Aorta (tissue), 5 donors: ENCODE measurements at regions not wholly inside any gene's neighbourhood (a gene's known extent, or its start where the extent isn't known, plus 50 kb on each side); places are given as distances from the start of the nearest gene placed in this dataset.

Source experiments
- ATAC-seq: fragments of 200-7000 bp; cut with Tn5 transposase; one replicate; pipeline ENCODE4 v1.9.1; 2022; ENCODE audit warnings: moderate library complexity; ENCODE audit not compliant: low FRiP score
- DNase-seq, 2 donors: peaks; one replicate each; pipeline ENCODE4 v3.0.0-alpha.2; 2020
- H3K27ac ChIP-seq, 2 donors: one replicate each; pipeline ENCODE4 v1.5.1; 2013; ENCODE audit warnings: low read length in 2 of 2, mild to moderate bottlenecking in 2 of 2, moderate library complexity in 2 of 2, control low read depth in 1 of 2, inconsistent platforms in 1 of 2, low read depth in 1 of 2
- H3K27me3 ChIP-seq, 2 donors: one replicate each; pipeline ENCODE4 v1.6.1; 2013; ENCODE audit warnings: control low read depth in 1 of 2, low read length in 1 of 2, mild to moderate bottlenecking in 1 of 2, moderate library complexity in 1 of 2; ENCODE audit not compliant: insufficient read depth in 2 of 2, control insufficient read depth in 1 of 2
- H3K36me3 ChIP-seq, 2 donors: one replicate each; pipeline ENCODE4 v1.6.1; 2013; ENCODE audit warnings: control low read depth in 1 of 2, low read length in 1 of 2, mild to moderate bottlenecking in 1 of 2; ENCODE audit not compliant: insufficient read depth in 2 of 2, control insufficient read depth in 1 of 2
- H3K4me1 ChIP-seq, 2 donors: one replicate each; pipeline ENCODE4 v1.6.1; 2013; ENCODE audit warnings: low read length in 2 of 2, control low read depth in 1 of 2, mild to moderate bottlenecking in 1 of 2, moderate library complexity in 1 of 2; ENCODE audit not compliant: insufficient read depth in 2 of 2, control insufficient read depth in 1 of 2
- H3K4me3 ChIP-seq, 2 donors: one replicate each; pipeline ENCODE4 v1.5.1; 2013; ENCODE audit warnings: low read length in 2 of 2, control low read depth in 1 of 2, mild to moderate bottlenecking in 1 of 2
- H3K9me3 ChIP-seq: one replicate; pipeline ENCODE4 v1.6.1; 2013; ENCODE audit warnings: mild to moderate bottlenecking, low read length; ENCODE audit not compliant: control insufficient read depth
- WGBS, 2 donors: extraction: QIAGEN DNeasy Blood & Tissue Kit; methylation state at CpG; one replicate each; pipeline ENCODE4 v1.1.7; 2013; 5-methylcytosine and 5-hydroxymethylcytosine counted together
- intact Hi-C, 2 donors: fragments of 100-400 bp; cut with DNase I; formaldehyde crosslinking; loops; one replicate each; pipeline versions ENCODE4 v1.14.2 to v1.15.0; 2022
- donor health status: healthy with polysubstance abuse.
- donor health status: Bipolar disorder and iron deficiency.
- donor health status: DM: no; HTN: no; CAD: no.
- donor health status: DM: no; HTN: no; CAD: no.
- donor health status: DM: yes; HTN: yes; CAD: no.

- H3K4me3 ChIP-seq = no peak overlapping the region
- no peak overlapping the region for H3K27ac ChIP-seq
- no peaks in the 10 kb centered on the region for H3K36me3 ChIP-seq
- ATAC-seq (no peak), DNase-seq (no peak)
- WGBS, 2 donors = 77 to 78% methylated on average over 4 of the region's 4 CpGs
- peaks cover 0 to 5% of the 10 kb centered on the region in 2 donors for H3K4me1 ChIP-seq
- H3K27me3 ChIP-seq = no peaks in the 10 kb centered on the region
- intact Hi-C loops = no loop called here
- H3K9me3 ChIP-seq = no peaks in the 10 kb centered on the region
Observed at GRCh38 chr1:94654919-94655318, 113.4 kb upstream of the F3 start.

GRCh38 chr1:94654459-94654858, 112.9 kb upstream of the F3 start:
- H3K9me3 ChIP-seq = no peaks in the 10 kb centered on the region
- no peak for DNase-seq
- WGBS, 2 donors = 56 to 83% methylated on average over 1 of the region's 1 CpG
- intact Hi-C loops = no loop called here
- ATAC-seq = no peak
- no peaks in the 10 kb centered on the region for H3K27me3 ChIP-seq
- no peak overlapping the region for H3K27ac ChIP-seq
- no peak overlapping the region for H3K4me3 ChIP-seq
- peaks cover 0 to 5% of the 10 kb centered on the region in 2 donors for H3K4me1 ChIP-seq
- H3K36me3 ChIP-seq = no peaks in the 10 kb centered on the region

- Histone ChIP-seq H3K4me1 (peaks cover 0 to 5% of the 10 kb centered on the region in 2 donors), H3K9me3 (no peaks in the 10 kb centered on the region), H3K27ac (no peak overlapping the region), H3K4me3 (no peak overlapping the region), H3K27me3 (no peaks in the 10 kb centered on the region), H3K36me3 (no peaks in the 10 kb centered on the region)
- ATAC-seq (no peak), DNase-seq (no peak)
- WGBS, 2 donors = 26 to 37% methylated on average over 1 of the region's 1 CpG
- intact Hi-C loops = no loop called here
Observed at GRCh38 chr1:94654031-94654430, 112.5 kb upstream of the F3 start.

GRCh38 chr1:94653454-94653853, 111.9 kb upstream of the F3 start:
- Histone ChIP-seq H3K27me3 (no peaks in the 10 kb centered on the region), H3K27ac (no peak overlapping the region), H3K9me3 (no peaks in the 10 kb centered on the region), H3K4me3 (no peak overlapping the region), H3K4me1 (peaks cover 0 to 5% of the 10 kb centered on the region in 2 donors), H3K36me3 (no peaks in the 10 kb centered on the region)
- intact Hi-C loops = no loop called here
- no peak for ATAC-seq
- 91 to 94% methylated on average over 3 of the region's 3 CpGs for WGBS, 2 donors
- DNase-seq = no peak

GRCh38 chr1:94651076-94651475, 109.5 kb upstream of the F3 start:
- H3K4me1 ChIP-seq = peaks cover 0 to 6% of the 10 kb centered on the region in 2 donors
- intact Hi-C loops = no loop called here
- H3K4me3 ChIP-seq = no peak overlapping the region
- H3K9me3 ChIP-seq = no peaks in the 10 kb centered on the region
- no peak overlapping the region for H3K27ac ChIP-seq
- H3K27me3 ChIP-seq = no peaks in the 10 kb centered on the region
- H3K36me3 ChIP-seq = no peaks in the 10 kb centered on the region
- 95 to 98% methylated on average over 2 of the region's 2 CpGs for WGBS, 2 donors
- DNase-seq (no peak), ATAC-seq (no peak)

- WGBS, 2 donors = 83 to 85% methylated on average over 2 of the region's 2 CpGs
- no peak overlapping the region for H3K27ac ChIP-seq
- peaks cover 0 to 6% of the 10 kb centered on the region in 2 donors for H3K4me1 ChIP-seq
- DNase-seq (no peak), ATAC-seq (no peak)
- no peaks in the 10 kb centered on the region for H3K9me3 ChIP-seq
- no peak overlapping the region for H3K4me3 ChIP-seq
- no peaks in the 10 kb centered on the region for H3K27me3 ChIP-seq
- no peaks in the 10 kb centered on the region for H3K36me3 ChIP-seq
- intact Hi-C loops = no loop called here
Observed at GRCh38 chr1:94650301-94650700, 108.7 kb upstream of the F3 start.

GRCh38 chr1:94648225-94649007, 106.9 kb upstream of the F3 start:
- Histone ChIP-seq H3K27ac (peak overlapping the region; percentile 45 to 64), H3K9me3 (no peaks in the 10 kb centered on the region), H3K36me3 (no peaks in the 10 kb centered on the region), H3K27me3 (no peaks in the 10 kb centered on the region), H3K4me3 (no peak overlapping the region), H3K4me1 (peaks cover 0 to 6% of the 10 kb centered on the region in 2 donors)
- DNase-seq = peak; percentile 87 to 88
- WGBS, 2 donors = 16 to 17% methylated on average over 14 of the region's 14 CpGs
- ATAC-seq = peak; percentile 79
- intact Hi-C loops = loop anchor here (2.0 to 5.0 kb wide), 3 partner anchors 68 to 139 kb away; partner anchors contain the start of gene F3 (in 1 of the 2)

GRCh38 chr1:94646786-94647555, 105.4 kb upstream of the F3 start:
- Histone ChIP-seq H3K27me3 (no peaks in the 10 kb centered on the region), H3K27ac (no peak overlapping the region), H3K4me1 (peaks cover 0 to 6% of the 10 kb centered on the region in 2 donors), H3K9me3 (no peaks in the 10 kb centered on the region), H3K4me3 (no peak overlapping the region), H3K36me3 (no peaks in the 10 kb centered on the region)
- 95% methylated on average over 6 of the region's 6 CpGs for whole genome bisulfite sequencing, 2 donors
- no peak for DNase-seq
- no peak for ATAC-seq
- intact Hi-C loops = loop anchor here (5.0 kb wide), 2 partner anchors 105 to 140 kb away; partner anchors contain the start of gene F3 (in 1 of the 2)
